ENCODE measurements at regions not wholly inside any gene's neighbourhood (a gene's known extent, or its start where the extent isn't known, plus 50 kb on each side); places are given as distances from the start of the nearest gene placed in this dataset.

- H3K27me3 Mint-ChIP-seq: peaks cover 16% of the 10 kb centered on the region
- DNase-seq: no peak
- no peak overlapping the region for H3K27ac Mint-ChIP-seq
- no peaks in the 10 kb centered on the region for H3K36me3 Mint-ChIP-seq (ENCODE audit: low read depth)
- H3K9me3 Mint-ChIP-seq: no peaks in the 10 kb centered on the region
- H3K4me1 Mint-ChIP-seq: no peaks in the 10 kb centered on the region
- H3K4me3 Mint-ChIP-seq: no peak overlapping the region
- ATAC-seq: no peak
These were observed 56.1 kb upstream of the ELMO1 start for GRCh38 chr7:37504801-37505200.

DNA sequence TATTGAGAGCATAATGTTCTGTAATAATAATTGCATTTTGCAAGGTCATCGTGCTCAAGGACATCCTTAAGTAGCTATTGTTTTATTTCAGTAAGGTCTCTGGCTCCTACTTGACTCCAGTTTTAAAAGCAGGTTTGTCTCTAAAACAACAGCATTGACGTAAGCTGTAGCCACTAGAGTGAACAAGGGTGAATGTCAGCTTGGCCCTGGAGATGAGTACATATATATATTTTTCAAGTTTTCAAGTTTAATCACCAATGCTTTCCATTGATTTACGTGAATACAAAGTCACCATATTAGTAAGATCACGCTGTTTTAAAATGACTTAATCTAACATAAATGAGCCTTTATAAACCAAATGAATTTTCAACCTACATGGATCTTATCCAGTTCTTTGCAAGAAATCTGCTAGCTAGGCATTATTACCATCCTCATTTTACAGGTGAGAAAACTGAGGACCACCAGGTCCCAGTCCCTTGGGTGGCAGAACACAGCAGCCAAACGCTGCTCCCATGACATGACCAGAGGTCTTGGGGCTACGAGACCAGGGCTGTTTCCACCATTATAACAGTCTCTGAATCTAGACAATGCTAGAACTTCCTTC is 57.2 kb upstream of the ELMO1 start:
- no peak overlapping the region for H3K4me3 Mint-ChIP-seq

DNA sequence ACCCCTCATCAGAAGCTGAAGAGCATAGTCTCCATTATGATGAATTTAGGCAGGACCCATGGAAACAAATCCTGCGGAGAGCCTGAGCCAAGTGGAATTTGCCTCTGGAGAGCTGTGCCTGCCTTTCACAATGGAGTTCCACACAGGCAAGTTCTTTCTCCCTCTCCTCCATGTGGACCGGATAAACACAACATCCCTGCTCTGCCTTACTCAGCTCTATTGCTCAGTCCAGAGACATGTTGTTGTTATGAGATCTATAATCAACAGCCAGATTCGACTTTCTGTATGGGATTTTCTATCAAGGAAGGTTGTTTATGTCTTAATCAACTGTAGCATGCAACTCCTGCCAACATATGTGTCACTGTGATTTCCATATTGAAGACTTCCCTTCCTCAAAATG is 59.5 kb upstream of the ELMO1 start:
- no peaks in the 10 kb centered on the region for H3K4me1 Mint-ChIP-seq
- no peaks in the 10 kb centered on the region for H3K36me3 Mint-ChIP-seq (ENCODE audit: low read depth)
- H3K27me3 Mint-ChIP-seq: peaks cover 16% of the 10 kb centered on the region
- no peak overlapping the region for H3K4me3 Mint-ChIP-seq
- no peak overlapping the region for H3K27ac Mint-ChIP-seq
- ATAC-seq (no peak), DNase-seq (no peak)
- H3K9me3 Mint-ChIP-seq: no peaks in the 10 kb centered on the region

More for the DNA sequence above, 57.2 kb upstream of the ELMO1 start:
- Mint-ChIP-seq H3K4me1 (no peaks in the 10 kb centered on the region), H3K27ac (no peak overlapping the region), H3K9me3 (no peaks in the 10 kb centered on the region), H3K36me3 (ENCODE audit: low read depth) (no peaks in the 10 kb centered on the region), H3K27me3 (peaks cover 16% of the 10 kb centered on the region)
- no peak for DNase-seq
- ATAC-seq: no peak

DNA sequence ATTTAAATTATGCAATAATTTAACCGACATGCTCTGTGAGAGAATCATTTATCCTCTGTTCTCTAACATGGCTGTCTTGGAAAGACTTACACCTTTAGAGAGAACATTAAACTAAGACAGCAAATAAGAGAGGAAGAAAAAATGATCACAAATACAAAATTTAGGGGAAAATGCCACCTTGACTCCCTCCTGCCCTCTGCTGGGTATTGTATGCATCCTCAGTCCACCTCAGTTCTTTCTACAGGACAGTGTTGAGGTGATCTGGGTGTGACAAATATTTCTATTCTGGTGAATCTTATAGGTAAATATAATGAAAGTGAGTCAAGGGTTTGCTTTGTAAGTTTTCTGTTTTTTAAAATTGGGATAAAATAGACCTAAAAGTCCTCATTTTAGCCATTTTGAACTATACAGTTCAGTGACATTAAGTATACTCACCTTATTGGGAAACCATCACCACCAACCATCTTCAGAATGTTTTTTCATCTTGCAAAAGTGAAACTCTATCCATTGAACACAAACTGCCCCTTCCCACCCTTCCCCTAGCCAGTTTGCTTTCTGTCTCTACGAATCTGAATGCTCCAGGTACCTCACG is 61.5 kb upstream of the ELMO1 start:
- Mint-ChIP-seq H3K9me3 (no peaks in the 10 kb centered on the region), H3K27me3 (peaks cover 16% of the 10 kb centered on the region), H3K36me3 (ENCODE audit: low read depth) (no peaks in the 10 kb centered on the region), H3K4me1 (no peaks in the 10 kb centered on the region), H3K4me3 (no peak overlapping the region), H3K27ac (no peak overlapping the region)
- ATAC-seq: peak; percentile 65
- DNase-seq: peak; percentile 14

DNA sequence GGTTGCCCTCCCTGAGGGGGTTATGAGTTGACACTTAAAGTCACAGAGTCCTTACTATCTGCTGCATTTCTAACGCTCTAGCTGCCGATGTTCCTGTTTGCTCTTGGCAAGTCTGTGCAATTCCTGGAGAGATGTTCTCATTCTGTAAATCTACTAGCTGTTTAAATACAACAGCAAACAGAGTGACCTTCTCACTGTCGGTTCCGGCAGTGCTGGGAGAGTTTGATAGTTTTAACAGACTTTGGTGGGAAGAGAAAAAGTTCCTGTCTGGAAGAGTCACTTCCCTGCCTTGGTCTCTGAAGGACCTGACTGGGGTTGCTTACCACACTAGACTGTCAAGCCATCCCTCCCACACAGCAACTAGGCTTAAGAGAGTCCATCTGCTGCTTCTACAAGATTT is 63.3 kb upstream of the ELMO1 start:
- no peaks in the 10 kb centered on the region for H3K4me1 Mint-ChIP-seq
- H3K36me3 Mint-ChIP-seq (ENCODE audit: low read depth): no peaks in the 10 kb centered on the region
- H3K27ac Mint-ChIP-seq: no peak overlapping the region
- no peak for DNase-seq
- no peak for ATAC-seq
- peaks cover 16% of the 10 kb centered on the region for H3K27me3 Mint-ChIP-seq
- H3K9me3 Mint-ChIP-seq: no peaks in the 10 kb centered on the region
- no peak overlapping the region for H3K4me3 Mint-ChIP-seq

DNA sequence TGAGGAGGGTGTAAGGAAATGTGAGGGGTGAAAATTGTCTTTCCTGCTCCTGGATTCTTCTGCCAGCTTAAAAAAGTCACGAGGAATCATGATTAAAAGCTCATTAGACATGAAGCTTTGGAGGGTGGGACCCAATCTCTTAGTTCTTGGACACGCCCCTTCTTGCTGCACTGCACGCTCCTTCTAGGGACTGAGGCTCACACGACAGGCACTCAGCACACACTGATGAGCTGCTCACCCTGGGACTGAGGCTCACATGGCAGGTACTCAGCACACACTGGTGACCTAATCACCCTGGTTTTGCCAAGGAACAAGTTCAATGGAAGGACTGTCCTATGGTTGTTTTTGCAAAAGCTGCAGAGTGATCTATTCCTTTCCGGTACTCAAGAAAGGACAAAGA is 65.8 kb upstream of the ELMO1 start:
- Mint-ChIP-seq H3K4me3 (no peak overlapping the region), H3K9me3 (no peaks in the 10 kb centered on the region), H3K27me3 (peaks cover under 1% of the 10 kb centered on the region), H3K27ac (no peak overlapping the region), H3K36me3 (ENCODE audit: low read depth) (no peaks in the 10 kb centered on the region), H3K4me1 (no peaks in the 10 kb centered on the region)
- no peak for DNase-seq
- ATAC-seq: no peak

DNA sequence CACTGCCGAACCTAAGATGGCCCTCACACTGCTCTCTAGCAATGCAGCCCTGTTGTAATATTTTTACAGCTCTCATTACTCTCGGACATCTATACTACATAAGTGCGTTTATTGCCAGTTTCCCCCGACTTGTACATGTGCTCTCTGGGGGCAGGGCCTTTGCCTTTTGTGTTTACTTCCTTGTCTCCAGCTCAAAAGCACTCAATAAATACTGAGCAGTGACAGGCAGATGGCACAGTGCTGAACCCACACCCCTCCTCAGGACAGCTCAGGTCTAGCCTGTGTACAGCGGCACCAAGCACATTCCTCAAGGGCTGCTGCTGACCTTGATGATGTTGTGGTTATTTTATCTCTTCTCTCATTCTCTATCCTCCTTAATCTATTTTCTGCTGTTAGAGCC is 68.0 kb upstream of the ELMO1 start:
- Mint-ChIP-seq H3K9me3 (no peaks in the 10 kb centered on the region), H3K36me3 (ENCODE audit: low read depth) (no peaks in the 10 kb centered on the region), H3K4me1 (no peaks in the 10 kb centered on the region)

DNA sequence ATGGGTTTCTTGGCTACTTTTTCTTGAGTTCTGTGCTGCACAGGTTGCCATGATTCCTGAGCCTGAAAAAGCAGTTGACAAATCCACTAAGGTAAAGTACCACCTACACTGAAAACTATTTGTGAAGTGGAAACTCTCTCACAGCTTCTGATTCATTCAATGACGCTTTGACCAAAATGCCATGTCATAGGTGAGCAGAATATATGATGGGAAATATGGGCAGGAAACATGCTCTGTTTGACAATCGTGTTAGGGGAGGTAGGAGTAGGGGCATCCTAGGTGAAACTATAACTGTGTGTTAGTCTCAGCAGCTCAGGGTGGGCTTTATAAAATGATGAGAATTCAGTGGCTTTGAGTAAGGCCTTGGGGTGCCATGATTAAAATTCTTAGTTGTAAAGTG is 69.6 kb upstream of the ELMO1 start:
- Mint-ChIP-seq H3K36me3 (ENCODE audit: low read depth) (no peaks in the 10 kb centered on the region), H3K4me3 (no peak overlapping the region), H3K27me3 (peaks cover 2% of the 10 kb centered on the region), H3K9me3 (no peaks in the 10 kb centered on the region), H3K27ac (no peak overlapping the region), H3K4me1 (no peaks in the 10 kb centered on the region)
- ATAC-seq (peak; percentile 52), DNase-seq (no peak)

More for the DNA sequence above, 68.0 kb upstream of the ELMO1 start:
- DNase-seq (no peak), ATAC-seq (no peak)
- Mint-ChIP-seq H3K4me3 (no peak overlapping the region), H3K27me3 (no peaks in the 10 kb centered on the region), H3K27ac (no peak overlapping the region)

- Mint-ChIP-seq H3K9me3 (no peaks in the 10 kb centered on the region), H3K4me3 (no peak overlapping the region), H3K27me3 (peaks cover 11% of the 10 kb centered on the region), H3K27ac (no peak overlapping the region), H3K36me3 (ENCODE audit: low read depth) (no peaks in the 10 kb centered on the region), H3K4me1 (no peaks in the 10 kb centered on the region)
- DNase-seq (no peak), ATAC-seq (no peak)
These were observed 75.4 kb upstream of the ELMO1 start for GRCh38 chr7:37524056-37524455.

GRCh38 chr7:37524797-37525196 is 76.1 kb upstream of the ELMO1 start:
- H3K27ac Mint-ChIP-seq: no peak overlapping the region

GRCh38 chr7:37526623-37527022 is 78.0 kb upstream of the ELMO1 start:
- no peaks in the 10 kb centered on the region for H3K4me1 Mint-ChIP-seq
- no peak overlapping the region for H3K4me3 Mint-ChIP-seq
- H3K36me3 Mint-ChIP-seq (ENCODE audit: low read depth): no peaks in the 10 kb centered on the region
- H3K27ac Mint-ChIP-seq: no peak overlapping the region
- ATAC-seq (no peak), DNase-seq (no peak)
- H3K27me3 Mint-ChIP-seq: peaks cover 11% of the 10 kb centered on the region
- H3K9me3 Mint-ChIP-seq: no peaks in the 10 kb centered on the region

More at GRCh38 chr7:37524797-37525196, 76.1 kb upstream of the ELMO1 start:
- DNase-seq (no peak), ATAC-seq (no peak)
- no peak overlapping the region for H3K4me3 Mint-ChIP-seq
- H3K9me3 Mint-ChIP-seq: no peaks in the 10 kb centered on the region
- no peaks in the 10 kb centered on the region for H3K36me3 Mint-ChIP-seq (ENCODE audit: low read depth)
- H3K27me3 Mint-ChIP-seq: peaks cover 11% of the 10 kb centered on the region
- H3K4me1 Mint-ChIP-seq: no peaks in the 10 kb centered on the region

GRCh38 chr7:37527109-37527508 is 78.4 kb upstream of the ELMO1 start:
- DNase-seq: no peak
- Mint-ChIP-seq H3K4me1 (no peaks in the 10 kb centered on the region), H3K27me3 (peaks cover 11% of the 10 kb centered on the region), H3K9me3 (no peaks in the 10 kb centered on the region), H3K36me3 (ENCODE audit: low read depth) (no peaks in the 10 kb centered on the region), H3K27ac (no peak overlapping the region), H3K4me3 (no peak overlapping the region)
- no peak for ATAC-seq

- no peak for ATAC-seq
These were observed 82.6 kb upstream of the ELMO1 start for GRCh38 chr7:37531225-37531624.

GRCh38 chr7:37532636-37533035 is 84.0 kb upstream of the ELMO1 start:
- Mint-ChIP-seq H3K27me3 (peaks cover 7% of the 10 kb centered on the region), H3K27ac (no peak overlapping the region), H3K9me3 (no peaks in the 10 kb centered on the region), H3K4me3 (no peak overlapping the region), H3K36me3 (ENCODE audit: low read depth) (no peaks in the 10 kb centered on the region), H3K4me1 (no peaks in the 10 kb centered on the region)
- ATAC-seq (no peak), DNase-seq (no peak)

More at GRCh38 chr7:37531225-37531624, 82.6 kb upstream of the ELMO1 start:
- no peak for DNase-seq
- Mint-ChIP-seq H3K4me3 (no peak overlapping the region), H3K27ac (no peak overlapping the region), H3K9me3 (no peaks in the 10 kb centered on the region), H3K27me3 (peaks cover 10% of the 10 kb centered on the region), H3K36me3 (ENCODE audit: low read depth) (no peaks in the 10 kb centered on the region), H3K4me1 (no peaks in the 10 kb centered on the region)

GRCh38 chr7:37534893-37535610 is 86.4 kb upstream of the ELMO1 start:
- no peak for DNase-seq
- H3K9me3 Mint-ChIP-seq: no peaks in the 10 kb centered on the region
- peaks cover 7% of the 10 kb centered on the region for H3K27me3 Mint-ChIP-seq
- no peaks in the 10 kb centered on the region for H3K4me1 Mint-ChIP-seq
- H3K36me3 Mint-ChIP-seq (ENCODE audit: low read depth): no peaks in the 10 kb centered on the region
- H3K4me3 Mint-ChIP-seq: no peak overlapping the region
- no peak overlapping the region for H3K27ac Mint-ChIP-seq
- ATAC-seq: no peak

Measured in activated naive CD8-positive, alpha-beta T cell treated with anti-CD3 and anti-CD28 coated beads, Interleukin-2, amount 50 U/mL, for 24 hours (primary cell).